SH-SY5Y (cell line): ENCODE measurements at regions not wholly inside any gene's neighbourhood (a gene's known extent, or its start where the extent isn't known, plus 50 kb on each side); places are given as distances from the start of the nearest gene placed in this dataset.

Source experiments
- GATA2 ChIP-seq: IDR thresholded peaks from 2 replicates; pipeline ENCODE4 v1.6.1; 2011; ENCODE audit warnings: mild to moderate bottlenecking, low read depth, low read length
- GATA3 ChIP-seq: IDR thresholded peaks from 2 replicates; pipeline ENCODE4 v1.6.1; 2011; ENCODE audit warnings: low read depth, mild to moderate bottlenecking, low read length, moderate library complexity

- TF ChIP-seq GATA2: no peak
- TF ChIP-seq GATA3: no peak
Observed at GRCh38 chr2:234292962-234293243, 204.0 kb downstream of the ARL4C start.
